ENCODE measurements at regions not wholly inside any gene's neighbourhood (a gene's known extent, or its start where the extent isn't known, plus 50 kb on each side); places are given as distances from the start of the nearest gene placed in this dataset.

DNA sequence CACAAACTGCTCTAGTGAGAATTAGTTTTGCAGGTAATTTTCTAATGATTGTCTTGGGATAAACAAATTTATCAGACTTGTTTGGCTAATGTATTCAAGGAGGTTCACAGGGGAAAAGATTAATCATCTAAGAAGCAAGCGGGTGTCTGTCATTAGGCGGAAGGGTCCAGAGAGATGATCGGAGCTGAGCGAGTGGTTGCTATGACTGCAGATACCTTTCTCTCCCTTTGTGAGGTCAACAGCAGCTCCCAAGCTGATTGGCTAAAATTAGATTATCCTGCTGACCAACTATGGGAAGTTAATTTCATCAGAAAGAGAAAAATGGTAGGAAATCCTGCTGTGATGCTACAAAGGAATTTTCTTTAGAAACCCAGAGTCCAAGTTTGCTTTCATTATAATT, 276.0 kb downstream of the SOX2 start:
- no peak overlapping the region for H2AFZ ChIP-seq (ENCODE audit: low read length)
- no peak for TF ChIP-seq EZH2phosphoT487 (IDR thresholded peaks at IDR 0.05; ENCODE audit: borderline replicate concordance, low read depth, low read length)
- TF ChIP-seq, protein P1, sequence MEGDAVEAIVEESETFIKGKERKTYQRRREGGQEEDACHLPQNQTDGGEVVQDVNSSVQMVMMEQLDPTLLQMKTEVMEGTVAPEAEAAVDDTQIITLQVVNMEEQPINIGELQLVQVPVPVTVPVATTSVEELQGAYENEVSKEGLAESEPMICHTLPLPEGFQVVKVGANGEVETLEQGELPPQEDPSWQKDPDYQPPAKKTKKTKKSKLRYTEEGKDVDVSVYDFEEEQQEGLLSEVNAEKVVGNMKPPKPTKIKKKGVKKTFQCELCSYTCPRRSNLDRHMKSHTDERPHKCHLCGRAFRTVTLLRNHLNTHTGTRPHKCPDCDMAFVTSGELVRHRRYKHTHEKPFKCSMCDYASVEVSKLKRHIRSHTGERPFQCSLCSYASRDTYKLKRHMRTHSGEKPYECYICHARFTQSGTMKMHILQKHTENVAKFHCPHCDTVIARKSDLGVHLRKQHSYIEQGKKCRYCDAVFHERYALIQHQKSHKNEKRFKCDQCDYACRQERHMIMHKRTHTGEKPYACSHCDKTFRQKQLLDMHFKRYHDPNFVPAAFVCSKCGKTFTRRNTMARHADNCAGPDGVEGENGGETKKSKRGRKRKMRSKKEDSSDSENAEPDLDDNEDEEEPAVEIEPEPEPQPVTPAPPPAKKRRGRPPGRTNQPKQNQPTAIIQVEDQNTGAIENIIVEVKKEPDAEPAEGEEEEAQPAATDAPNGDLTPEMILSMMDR (conservative IDR thresholded peaks at IDR 0.05; ENCODE audit: low read length): no peak
- peaks cover 7% of the 10 kb centered on the region; the same call in 1 of the 2 replicates for H3K9me3 ChIP-seq (ENCODE audit: low read length)
- H3K79me2 ChIP-seq (ENCODE audit: insufficient read depth, low read depth, low read length): no peaks in the 10 kb centered on the region
- ChIA-PET POLR2A (no interaction called here), CTCF (ENCODE audit: unreplicated experiment) (no interaction called here)
- intact Hi-C loops (cut with micrococcal nuclease; ENCODE audit: unreplicated experiment): no loop called here
- DNase-seq (ENCODE audit: low spot score): no peak
- H3K4me1 ChIP-seq (ENCODE audit: insufficient read depth, low read length, poor library complexity, severe bottlenecking): peaks cover 14% of the 10 kb centered on the region
- H3K4me2 ChIP-seq (ENCODE audit: low read length): no peak overlapping the region
- no peak overlapping the region for H3K4me3 ChIP-seq (ENCODE audit: low read depth, low read length, poor library complexity, severe bottlenecking)
- H3K27ac ChIP-seq (ENCODE audit: low read depth, low read length, poor library complexity, severe bottlenecking): no peak overlapping the region
- no peaks in the 10 kb centered on the region for H3K9me2 ChIP-seq (ENCODE audit: insufficient read depth, low read length)
- no peaks in the 10 kb centered on the region; the same call in 1 of the 2 replicates for H3K36me3 ChIP-seq (ENCODE audit: insufficient read depth, low read length)
- no TSS peak for BruUV-seq (replicated peaks)
- no peaks in the 10 kb centered on the region for H4K20me1 ChIP-seq (ENCODE audit: insufficient read depth, low read length)

GRCh38 chr3:181998828-181999227, 287.1 kb downstream of the SOX2 start:
- Histone ChIP-seq H3K4me2 (ENCODE audit: low read length) (peak overlapping the region; percentile 58), H3K4me3 (ENCODE audit: low read depth, low read length, poor library complexity, severe bottlenecking) (no peak overlapping the region), H4K20me1 (ENCODE audit: insufficient read depth, low read length) (no peaks in the 10 kb centered on the region), H3K4me1 (ENCODE audit: insufficient read depth, low read length, poor library complexity, severe bottlenecking) (peaks cover 36% of the 10 kb centered on the region), H3K36me3 (ENCODE audit: insufficient read depth, low read length) (no peaks in the 10 kb centered on the region), H3K9me2 (ENCODE audit: insufficient read depth, low read length) (no peaks in the 10 kb centered on the region), H3K79me2 (ENCODE audit: insufficient read depth, low read depth, low read length) (no peaks in the 10 kb centered on the region), H3K27ac (ENCODE audit: low read depth, low read length, poor library complexity, severe bottlenecking) (peak overlapping the region; percentile 39), H2AFZ (ENCODE audit: low read length) (peak overlapping the region; percentile 52; the same call in 1 of the 2 replicates), H3K9me3 (ENCODE audit: low read length) (no peaks in the 10 kb centered on the region)
- intact Hi-C loops (cut with micrococcal nuclease; ENCODE audit: unreplicated experiment): no loop called here
- BruUV-seq (replicated peaks): no TSS peak
- ChIA-PET POLR2A (interaction anchor here (0.9 kb wide), 1 partner anchor 715 kb away, joined by 4 read pairs; no protein-coding TSS in a partner anchor), CTCF (ENCODE audit: unreplicated experiment) (no interaction called here)
- DNase-seq (ENCODE audit: low spot score): no peak
- TF ChIP-seq, protein P1 (conservative IDR thresholded peaks at IDR 0.05; ENCODE audit: low read length): no peak
- no peak for TF ChIP-seq EZH2phosphoT487 (IDR thresholded peaks at IDR 0.05; ENCODE audit: borderline replicate concordance, low read depth, low read length)

- Histone ChIP-seq H3K79me2 (ENCODE audit: insufficient read depth, low read depth, low read length) (no peaks in the 10 kb centered on the region), H2AFZ (ENCODE audit: low read length) (peak overlapping the region; percentile 52; the same call in 1 of the 2 replicates), H3K4me1 (ENCODE audit: insufficient read depth, low read length, poor library complexity, severe bottlenecking) (peaks cover 41% of the 10 kb centered on the region), H3K27ac (ENCODE audit: low read depth, low read length, poor library complexity, severe bottlenecking) (peak overlapping the region; percentile 39), H3K9me2 (ENCODE audit: insufficient read depth, low read length) (no peaks in the 10 kb centered on the region), H4K20me1 (ENCODE audit: insufficient read depth, low read length) (no peaks in the 10 kb centered on the region), H3K4me2 (ENCODE audit: low read length) (peak overlapping the region; percentile 58), H3K36me3 (ENCODE audit: insufficient read depth, low read length) (no peaks in the 10 kb centered on the region), H3K4me3 (ENCODE audit: low read depth, low read length, poor library complexity, severe bottlenecking) (no peak overlapping the region), H3K9me3 (ENCODE audit: low read length) (no peaks in the 10 kb centered on the region)
- no peak for TF ChIP-seq EZH2phosphoT487 (IDR thresholded peaks at IDR 0.05; ENCODE audit: borderline replicate concordance, low read depth, low read length)
- TF ChIP-seq, protein P1 (conservative IDR thresholded peaks at IDR 0.05; ENCODE audit: low read length): no peak
- peak; percentile 76 for DNase-seq (ENCODE audit: low spot score)
- intact Hi-C loops (cut with micrococcal nuclease; ENCODE audit: unreplicated experiment): no loop called here
- ChIA-PET POLR2A (no interaction called here), CTCF (ENCODE audit: unreplicated experiment) (no interaction called here)
- no TSS peak for BruUV-seq (replicated peaks)
Observed at GRCh38 chr3:181999314-181999713, 287.6 kb downstream of the SOX2 start.
